ENCODE measurements at regions not wholly inside any gene's neighbourhood (a gene's known extent, or its start where the extent isn't known, plus 50 kb on each side); places are given as distances from the start of the nearest gene placed in this dataset.

GRCh38 chr3:109933576-109933975, 596.2 kb upstream of the DPPA4 start:
- CTCF ChIA-PET (ENCODE audit: low intra/inter-chr PET ratio) = no interaction called here
- Histone ChIP-seq H3K27ac (ENCODE audit: extremely low read depth, low read depth, low read length) (no peak overlapping the region), H3K9me1 (ENCODE audit: control insufficient read depth, insufficient read depth, low read length) (no peaks in the 10 kb centered on the region), H4K20me1 (replicated peaks; ENCODE audit: control insufficient read depth, insufficient read depth, low read length) (no peaks in the 10 kb centered on the region), H3K4me3 (no peak overlapping the region), H3K9ac (ENCODE audit: insufficient read depth in 1 of 2, low read depth in 2 of 2, low read length in 2 of 2) (no peak overlapping the region), H3K27me3 (ENCODE audit: control insufficient read depth in 2 of 2, insufficient read depth in 2 of 2, low read length in 2 of 2) (no peaks in the 10 kb centered on the region), H3K4me1 (replicated peaks in 1 of 2; ENCODE audit: control insufficient read depth in 2 of 2, insufficient read depth in 2 of 2, low read length in 2 of 2) (no peaks in the 10 kb centered on the region), H3K4me2 (ENCODE audit: insufficient read depth, low read length) (no peak overlapping the region), H2AFZ (ENCODE audit: low read depth, low read length) (no peak overlapping the region), H3K79me2 (ENCODE audit: control insufficient read depth, insufficient read depth, low read length) (no peaks in the 10 kb centered on the region), H3K9me3 (replicated peaks; ENCODE audit: control insufficient read depth, insufficient read depth, low read depth, low read length) (no peaks in the 10 kb centered on the region), H3K36me3 (ENCODE audit: control insufficient read depth, insufficient read depth, low read length) (no peaks in the 10 kb centered on the region)
- 0% methylated on average over 1 of the region's 1 CpG for WGBS (ENCODE audit: insufficient coverage, low coverage, missing lambda C conversion rate)
- BruUV-seq (replicated peaks) = no TSS peak
- in situ Hi-C loops (cut with MboI) (no loop called here), intact Hi-C loops (cut with micrococcal nuclease) (no loop called here)
- POLR2A ChIA-PET = no interaction called here
- ATAC-seq (no peak), FAIRE-seq (no peak), DNase-seq (ENCODE audit: extremely low read depth in 1 of 4, low spot score in 3 of 4) (no peak)
- no peak for TF ChIP-seq SPI1 (IDR thresholded peaks at IDR 0.05; ENCODE audit: borderline replicate concordance, low read depth, low read length)
- TF ChIP-seq, protein P1, sequence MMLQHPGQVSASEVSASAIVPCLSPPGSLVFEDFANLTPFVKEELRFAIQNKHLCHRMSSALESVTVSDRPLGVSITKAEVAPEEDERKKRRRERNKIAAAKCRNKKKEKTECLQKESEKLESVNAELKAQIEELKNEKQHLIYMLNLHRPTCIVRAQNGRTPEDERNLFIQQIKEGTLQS (IDR thresholded peaks at IDR 0.05) = no peak
- TF ChIP-seq, protein P1 (CRISPR knock-in tag; conservative IDR thresholded peaks at IDR 0.05) = no peak
- no peak for TF ChIP-seq CREB3L1 (IDR thresholded peaks at IDR 0.05; ENCODE audit: borderline replicate concordance, low read depth)
- TF ChIP-seq NFRKB (IDR thresholded peaks at IDR 0.05; ENCODE audit: low read depth) = no peak
- no peak for TF ChIP-seq SLC30A9 (CRISPR knock-in tag; IDR thresholded peaks at IDR 0.05)
- no peak for TF ChIP-seq ILK (tag; IDR thresholded peaks at IDR 0.05; ENCODE audit: borderline replicate concordance, low read depth)
- no peak for TF ChIP-seq PYGO2 (tag; IDR thresholded peaks at IDR 0.05)
- TF ChIP-seq EWSR1 (IDR thresholded peaks at IDR 0.05; ENCODE audit: borderline replicate concordance, low read depth, partially characterized antibody) = no peak
- TF ChIP-seq E2F8 (IDR thresholded peaks at IDR 0.05; ENCODE audit: low read depth, partially characterized antibody) = no peak
- no peak for TF ChIP-seq BCL6 (CRISPR knock-in tag; IDR thresholded peaks at IDR 0.05)
- TF ChIP-seq HINFP (tag; conservative IDR thresholded peaks at IDR 0.05; ENCODE audit: low read depth) = no peak
- TF ChIP-seq RAD21 (CRISPR knock-in tag; conservative IDR thresholded peaks at IDR 0.05 in 1 of 2, IDR thresholded peaks at IDR 0.05 in 1 of 2) = no peak
- no peak for TF ChIP-seq ZNF830 (CRISPR knock-in tag; IDR thresholded peaks at IDR 0.05)
- no peak for TF ChIP-seq CBFB (CRISPR knock-in tag; IDR thresholded peaks at IDR 0.05)
- TF ChIP-seq POLR2A (conservative IDR thresholded peaks at IDR 0.05) = no peak
- no peak for TF ChIP-seq ZNF778 (CRISPR knock-in tag; IDR thresholded peaks at IDR 0.05)
- no peak for TF ChIP-seq ELF4 (CRISPR knock-in tag; IDR thresholded peaks at IDR 0.05)
- no peak for TF ChIP-seq CSDE1 (IDR thresholded peaks at IDR 0.05)

All from K562 (cell line).